Right renal cortex interstitium (tissue), 3 donors: ENCODE measurements at regions not wholly inside any gene's neighbourhood (a gene's known extent, or its start where the extent isn't known, plus 50 kb on each side); places are given as distances from the start of the nearest gene placed in this dataset.
A peak's percentile ranks its signal among the peaks of the same experiment; 100 is the strongest.

ENCODE experiments used
- DNase-seq, 3 donors: peaks; one replicate each; pipeline ENCODE4 v3.0.0-alpha.2; 2013; ENCODE audit warnings: low read depth in 3 of 3, low spot score in 2 of 3

DNA sequence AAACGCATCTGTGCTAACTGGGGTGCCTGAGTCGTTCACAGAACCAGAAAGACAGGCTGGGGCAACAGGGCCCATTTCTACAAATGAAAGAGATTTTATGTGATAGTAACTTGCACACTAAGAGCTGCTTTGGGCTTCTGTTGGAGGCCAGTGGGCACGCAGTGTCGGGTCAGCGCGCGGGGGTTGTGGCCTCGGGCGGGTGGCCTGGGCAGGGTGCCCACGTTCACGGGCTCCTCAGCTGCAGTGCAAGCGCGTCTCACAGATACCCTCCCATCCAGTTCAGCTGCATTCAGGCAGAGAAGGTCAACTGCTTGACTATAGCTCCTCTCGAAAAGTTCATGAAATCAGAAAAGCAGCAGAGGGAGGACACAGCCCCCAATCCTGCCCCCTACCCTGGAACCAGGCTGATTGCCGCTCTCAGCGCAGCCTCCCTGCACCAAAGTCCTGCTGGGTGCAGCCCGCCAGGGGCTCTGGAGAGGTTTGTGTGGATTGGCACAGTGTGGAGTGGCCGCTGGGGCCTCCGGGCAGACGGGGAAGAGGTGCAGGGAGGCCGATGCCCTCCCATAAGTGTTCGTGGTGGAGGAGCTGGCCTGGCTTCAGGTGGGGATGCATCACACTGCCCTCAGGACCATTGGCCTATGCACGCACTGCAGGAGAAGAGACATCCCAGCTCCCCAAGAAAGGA, 582.8 kb downstream of the TCERG1L start:
- no peak for DNase-seq

DNA sequence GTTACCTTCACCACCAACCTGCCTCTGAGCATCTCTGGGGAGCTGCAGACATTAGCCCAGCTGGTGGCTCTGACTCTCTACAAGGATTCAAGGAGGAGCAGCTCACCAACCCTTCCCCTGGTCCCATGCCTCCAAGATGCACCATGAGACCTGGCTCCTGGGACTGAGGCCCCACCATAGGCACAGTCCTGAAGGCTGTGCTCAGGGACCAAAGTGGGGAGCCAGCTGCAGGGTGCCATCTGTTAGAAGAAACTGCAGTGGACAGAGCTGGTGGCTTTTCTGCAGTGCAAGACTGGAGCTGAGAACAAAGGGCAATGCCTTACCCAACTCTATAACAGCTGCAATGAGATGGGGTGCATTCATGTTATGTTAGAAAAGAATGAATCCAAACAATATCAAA, 581.6 kb downstream of the TCERG1L start:
- no peak for DNase-seq

DNA sequence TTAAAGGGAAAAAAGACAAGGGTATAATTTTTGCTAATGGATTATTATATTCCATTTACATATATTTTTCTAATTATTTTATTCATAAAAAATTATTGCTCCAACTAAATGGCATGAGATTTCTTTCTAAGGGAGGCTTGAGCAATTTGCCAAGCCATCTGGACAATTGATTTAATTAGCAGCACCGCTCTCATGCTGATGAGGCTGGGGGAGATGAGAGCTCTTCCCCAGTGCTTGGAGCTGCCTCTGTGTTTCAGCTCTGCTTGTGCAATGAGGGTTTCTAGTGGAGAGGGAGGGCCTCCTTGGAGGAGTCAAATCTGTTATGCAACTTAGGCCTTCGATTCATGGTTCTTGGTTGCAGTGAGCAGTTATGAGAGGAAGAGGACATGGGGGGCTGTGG, 574.3 kb downstream of the TCERG1L start:
- no peak for DNase-seq

DNA sequence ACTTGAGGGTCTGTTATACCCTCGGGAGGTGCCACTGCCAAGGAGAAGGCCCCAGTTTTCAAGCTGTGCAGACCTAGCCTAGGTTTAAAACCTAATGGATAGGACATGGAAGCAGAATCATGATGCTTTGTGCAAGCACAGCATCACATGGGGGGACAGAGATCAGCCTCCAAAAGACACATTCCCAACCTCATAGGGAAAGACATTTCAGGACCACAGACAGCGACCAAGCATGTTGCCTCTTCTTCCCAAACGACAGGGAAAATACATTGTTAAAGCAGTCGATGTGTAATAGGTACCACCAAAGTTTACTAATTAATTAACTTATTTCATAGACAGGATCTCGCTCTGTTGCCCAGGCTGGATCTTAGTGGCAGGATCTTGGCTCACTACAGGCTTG, 573.9 kb downstream of the TCERG1L start:
- peak; percentile 54 to 73 (median 67) for DNase-seq

- DNase-seq, result no peak
These were observed 572.3 kb downstream of the TCERG1L start for GRCh38 chr10:130739016-130739756.

DNA sequence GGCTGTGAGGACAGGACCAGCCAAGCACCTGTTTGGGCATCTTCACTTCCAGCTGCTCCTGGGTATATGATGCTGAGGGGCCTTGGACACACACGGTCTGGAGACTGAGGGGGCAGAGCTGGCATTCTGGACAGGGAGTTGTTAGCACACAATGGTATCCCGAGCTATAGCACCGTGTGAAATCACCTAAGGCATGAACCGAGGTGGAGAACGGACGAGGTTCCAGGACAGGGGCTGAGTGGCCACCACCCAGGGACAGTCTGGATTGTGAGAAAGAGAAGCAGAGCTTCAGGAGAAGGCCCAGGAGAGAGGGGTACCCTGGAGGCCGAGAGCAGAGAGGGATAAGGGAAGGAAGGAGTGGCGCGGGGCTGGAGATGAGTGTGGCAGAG, 571.8 kb downstream of the TCERG1L start:
- DNase-seq, result no peak

DNA sequence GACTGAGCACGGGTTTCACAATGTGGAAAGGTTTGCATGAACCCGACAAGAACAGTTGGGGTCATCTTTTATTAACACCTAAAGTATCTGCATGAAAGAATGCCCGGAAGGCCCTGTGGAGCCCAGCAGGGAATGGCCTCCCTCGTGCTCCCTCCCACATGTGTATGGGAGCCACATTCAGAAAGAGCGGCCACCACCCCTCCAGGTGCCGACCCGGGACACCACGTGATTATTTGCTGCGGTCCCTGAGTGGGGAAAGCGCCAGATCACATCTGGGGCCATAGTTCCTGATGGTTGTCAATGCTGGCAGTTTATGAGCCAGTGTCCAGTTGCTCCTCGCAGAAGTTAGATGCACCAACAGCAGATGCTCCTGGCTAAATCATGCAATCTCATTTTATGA, 571.4 kb downstream of the TCERG1L start:
- no peak for DNase-seq

GRCh38 chr10:130740915-130741750, 570.4 kb downstream of the TCERG1L start:
- no peak for DNase-seq

DNA sequence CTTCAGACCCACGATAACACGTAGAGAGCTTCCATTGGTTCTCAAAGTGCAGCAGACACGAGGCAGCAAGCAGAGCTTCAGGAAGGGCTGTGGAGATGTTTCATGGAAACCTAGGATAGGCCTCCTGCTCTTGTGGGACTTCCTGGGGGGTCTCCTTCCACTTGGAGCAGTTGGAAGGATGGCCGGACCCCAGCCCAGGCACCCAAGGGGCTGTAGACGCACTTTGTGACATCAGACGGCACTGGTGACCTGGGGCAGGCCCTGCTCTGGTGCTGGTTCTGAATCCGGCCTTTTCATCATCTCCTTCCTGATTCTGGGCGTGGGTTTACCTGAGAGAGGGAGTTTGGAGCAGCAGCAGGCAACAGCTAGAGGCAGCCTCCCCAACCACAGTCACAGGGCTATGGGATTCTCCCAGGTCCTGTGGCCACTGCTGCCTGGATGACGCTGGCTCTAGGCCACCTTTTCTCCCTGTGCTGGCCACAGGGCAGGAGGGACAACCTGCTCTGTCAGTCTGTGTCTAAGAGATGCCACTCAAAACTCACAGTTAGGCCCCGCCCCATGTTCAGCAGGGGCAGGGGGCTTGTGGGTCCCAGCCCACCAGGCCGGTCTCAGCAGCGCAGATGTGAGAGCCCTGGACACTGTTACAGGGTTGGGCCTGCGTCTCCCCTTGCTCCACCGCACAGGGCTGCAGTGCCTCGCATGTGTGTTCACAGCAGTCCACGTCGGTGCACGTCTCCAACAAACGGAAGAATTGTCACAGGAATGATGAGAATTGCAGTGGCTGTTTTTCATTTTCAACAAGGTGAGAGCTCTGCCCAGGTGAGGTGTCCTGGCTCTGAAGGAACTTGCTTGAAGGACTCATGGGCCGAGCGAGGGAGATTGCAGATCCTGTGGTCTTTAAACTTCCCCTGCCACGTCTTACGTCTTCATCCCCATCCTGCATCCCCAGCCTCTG, 569.3 kb downstream of the TCERG1L start:
- DNase-seq, result no peak

DNA sequence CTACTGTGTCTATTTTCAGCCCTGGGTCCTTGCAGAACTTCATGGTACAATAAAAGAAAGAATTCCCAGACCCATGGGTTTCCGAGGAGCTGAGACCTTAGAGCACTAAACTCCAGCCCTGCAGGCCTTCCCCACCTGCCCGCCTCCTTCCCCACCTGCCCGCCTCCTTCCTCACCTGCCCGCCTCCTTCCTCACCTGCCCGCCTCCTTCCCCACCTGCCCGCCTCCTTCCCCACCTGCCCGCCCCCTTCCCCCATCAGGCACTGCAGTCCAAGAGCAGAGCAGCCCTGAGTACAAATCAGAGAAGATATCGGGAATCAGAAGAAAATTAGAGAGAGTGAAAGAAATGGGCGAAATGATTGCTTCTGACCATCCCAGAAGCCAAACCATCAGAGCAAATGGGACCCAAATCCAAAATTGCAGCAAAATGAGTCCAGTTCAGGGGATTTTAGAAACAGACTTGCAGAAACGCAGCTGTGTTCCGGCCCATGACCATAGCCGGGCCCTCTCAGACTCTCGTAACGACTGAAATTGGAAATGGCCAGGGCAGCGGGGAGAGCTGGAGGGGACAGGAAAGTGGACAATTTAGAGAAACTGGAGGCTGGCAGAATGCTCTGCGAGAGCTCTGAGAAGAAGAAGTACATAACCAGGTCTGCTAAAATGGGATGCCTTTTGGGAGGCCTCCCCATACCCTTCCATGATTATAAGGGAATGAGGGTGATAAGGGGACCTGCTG, 568.4 kb downstream of the TCERG1L start:
- DNase-seq, result no peak

DNA sequence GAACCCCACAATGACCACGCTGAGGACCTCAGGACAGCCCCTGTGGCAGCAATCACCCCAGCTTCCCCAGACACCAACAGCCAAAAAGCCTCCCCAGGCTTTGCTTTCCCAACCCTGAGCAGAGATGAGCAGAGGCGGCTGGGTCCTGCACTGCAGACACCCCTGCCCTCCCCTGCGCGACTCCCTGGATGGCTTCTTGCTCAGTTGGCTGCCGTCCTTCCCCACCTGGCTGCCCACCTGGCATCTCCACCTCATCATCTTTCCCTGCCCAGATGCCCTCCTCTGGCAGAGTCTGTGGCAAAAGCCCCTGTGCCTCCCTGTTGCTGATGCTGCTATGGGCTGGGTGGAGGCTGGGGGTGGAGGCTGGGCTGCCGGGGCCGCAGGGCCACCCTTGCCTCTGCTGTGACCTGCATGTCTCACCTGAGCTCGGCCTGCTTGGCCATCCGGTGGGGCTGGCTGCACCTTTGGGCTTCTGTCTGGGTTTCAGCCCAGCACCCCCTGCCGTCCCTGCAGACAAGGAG, 567.7 kb downstream of the TCERG1L start:
- DNase-seq, result no peak

GRCh38 chr10:130744631-130745030, 566.9 kb downstream of the TCERG1L start:
- DNase-seq, result no peak

DNA sequence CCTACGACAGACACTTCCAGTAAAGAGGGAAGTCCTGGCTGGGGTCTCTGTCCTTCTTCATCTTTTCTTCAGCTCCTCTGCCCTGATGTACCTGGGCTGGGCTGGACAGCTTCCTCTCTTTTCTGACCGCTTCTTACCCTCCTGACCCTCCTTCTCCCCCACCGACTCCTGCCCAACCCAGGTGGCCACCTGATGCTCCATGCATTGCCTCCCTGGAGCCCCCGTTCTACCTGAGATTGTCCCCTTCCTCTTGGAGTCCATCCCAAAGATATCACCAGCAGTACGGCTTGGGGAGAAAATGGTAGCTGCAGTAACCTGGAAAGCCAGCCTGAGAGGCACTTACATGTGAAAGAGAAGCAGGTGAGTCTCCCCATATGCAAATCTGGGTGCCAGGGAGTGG, 566.3 kb downstream of the TCERG1L start:
- DNase-seq, result no peak

DNA sequence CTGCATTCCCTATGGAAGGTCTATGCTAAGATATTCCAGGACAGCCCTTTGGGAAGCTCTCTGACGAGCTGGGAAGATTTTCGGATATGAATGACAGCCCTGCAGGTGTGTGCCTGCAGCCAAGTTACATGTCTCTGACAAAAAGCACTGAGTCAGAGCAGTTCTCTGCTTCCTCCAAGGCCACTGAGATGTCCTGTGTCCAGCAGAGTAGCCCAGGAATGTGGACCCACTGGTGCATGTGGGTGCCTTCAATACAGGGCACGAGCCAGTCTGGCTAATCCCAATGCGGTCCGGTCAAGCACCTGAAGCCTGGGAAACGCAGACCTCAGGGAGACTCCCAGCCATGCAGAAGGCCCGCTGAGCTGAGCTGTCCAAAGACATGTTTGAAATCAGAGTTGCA, 565.7 kb downstream of the TCERG1L start:
- DNase-seq, result no peak

- DNase-seq, result no peak
These were observed 565.2 kb downstream of the TCERG1L start for GRCh38 chr10:130746311-130746710.

GRCh38 chr10:130747356-130747755, 564.2 kb downstream of the TCERG1L start:
- DNase-seq, result no peak

- DNase-seq, result no peak
These were observed 563.6 kb downstream of the TCERG1L start for GRCh38 chr10:130747946-130748345.

GRCh38 chr10:130748409-130749057, 563.0 kb downstream of the TCERG1L start:
- DNase-seq, result peak in 1 of 3 donors; percentile 23

GRCh38 chr10:130749911-130750310, 561.6 kb downstream of the TCERG1L start:
- DNase-seq, result no peak
